ENCODE measurements at regions not wholly inside any gene's neighbourhood (a gene's known extent, or its start where the extent isn't known, plus 50 kb on each side); places are given as distances from the start of the nearest gene placed in this dataset.

- TF ChIP-seq SIN3A (IDR thresholded peaks at IDR 0.05; ENCODE audit: borderline replicate concordance, insufficient read depth, low read length) (no peak), TAF1 (IDR thresholded peaks at IDR 0.05; ENCODE audit: borderline replicate concordance, insufficient read depth, low read length) (no peak), POLR2AphosphoS5 (IDR thresholded peaks at IDR 0.05; ENCODE audit: low read depth, low read length) (no peak), REST (IDR thresholded peaks at IDR 0.05; ENCODE audit: insufficient read depth in 1 of 2, low read depth in 2 of 2, low read length in 2 of 2) (no peak), FOXP2 (optimal IDR thresholded peaks at IDR 0.05; ENCODE audit: borderline replicate concordance, extremely low read depth, extremely low read length, insufficient read depth) (no peak)
These were observed 335.3 kb upstream of the NOCT start for GRCh38 chr4:138680256-138680655.

Data from PFSK-1 (cell line).